IPS-11a (cell line): ENCODE measurements at regions not wholly inside any gene's neighbourhood (a gene's known extent, or its start where the extent isn't known, plus 50 kb on each side); places are given as distances from the start of the nearest gene placed in this dataset.
"Not testable (repeated sequence)": the region's sequence is repeated elsewhere in the genome, so short reads cannot be mapped to it uniquely, and the experiment has no call there.

Source experiments
- H3K4me3 ChIP-seq: one replicate; pipeline ENCODE4 v1.5.1; 2013; ENCODE audit warnings: low read depth, low read length, control low read depth

- H3K4me3 ChIP-seq = no peak overlapping the region
Measured at GRCh38 chr4:1572964-1573720, 111.0 kb downstream of the FAM53A start.

DNA sequence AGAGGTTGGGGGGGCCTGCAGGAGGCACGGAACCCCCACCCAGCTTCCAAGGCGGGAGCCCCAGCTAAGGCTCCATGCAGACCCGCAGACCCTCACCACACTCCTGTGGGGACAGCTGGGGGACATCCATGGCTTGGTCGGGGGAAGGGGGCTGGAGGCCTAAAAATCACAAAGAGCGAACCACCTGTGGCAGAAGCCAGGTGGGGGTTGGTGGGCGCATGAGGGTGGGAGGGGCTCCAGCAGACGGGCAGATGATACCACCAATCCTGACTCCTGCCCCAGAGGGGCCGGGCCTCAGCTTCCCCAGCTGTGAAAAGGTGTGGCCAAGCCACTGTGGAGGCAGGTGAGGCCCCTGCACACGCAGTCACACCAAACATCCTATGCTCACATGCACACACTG, 111.6 kb downstream of the FAM53A start:
- H3K4me3 ChIP-seq = no peak overlapping the region

DNA sequence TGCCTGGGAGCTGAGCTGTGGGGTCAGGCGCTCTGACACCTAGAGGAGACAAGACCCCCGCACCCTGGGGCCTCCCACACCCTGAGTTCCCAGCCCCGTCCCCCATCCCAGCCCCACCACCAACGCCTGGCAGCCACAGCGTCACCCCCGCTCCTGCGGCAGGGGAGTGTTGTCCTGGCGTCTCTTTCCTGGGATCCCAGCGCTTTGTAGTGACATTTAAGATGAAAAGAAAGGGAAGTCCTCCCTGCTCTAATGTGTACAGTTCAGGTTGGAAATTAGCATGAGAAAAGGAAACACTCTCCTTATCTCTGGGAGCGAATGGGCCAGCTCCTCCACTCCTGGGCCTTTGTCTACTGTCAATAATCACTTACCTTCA, 112.1 kb downstream of the FAM53A start:
- H3K4me3 ChIP-seq = no peak overlapping the region

DNA sequence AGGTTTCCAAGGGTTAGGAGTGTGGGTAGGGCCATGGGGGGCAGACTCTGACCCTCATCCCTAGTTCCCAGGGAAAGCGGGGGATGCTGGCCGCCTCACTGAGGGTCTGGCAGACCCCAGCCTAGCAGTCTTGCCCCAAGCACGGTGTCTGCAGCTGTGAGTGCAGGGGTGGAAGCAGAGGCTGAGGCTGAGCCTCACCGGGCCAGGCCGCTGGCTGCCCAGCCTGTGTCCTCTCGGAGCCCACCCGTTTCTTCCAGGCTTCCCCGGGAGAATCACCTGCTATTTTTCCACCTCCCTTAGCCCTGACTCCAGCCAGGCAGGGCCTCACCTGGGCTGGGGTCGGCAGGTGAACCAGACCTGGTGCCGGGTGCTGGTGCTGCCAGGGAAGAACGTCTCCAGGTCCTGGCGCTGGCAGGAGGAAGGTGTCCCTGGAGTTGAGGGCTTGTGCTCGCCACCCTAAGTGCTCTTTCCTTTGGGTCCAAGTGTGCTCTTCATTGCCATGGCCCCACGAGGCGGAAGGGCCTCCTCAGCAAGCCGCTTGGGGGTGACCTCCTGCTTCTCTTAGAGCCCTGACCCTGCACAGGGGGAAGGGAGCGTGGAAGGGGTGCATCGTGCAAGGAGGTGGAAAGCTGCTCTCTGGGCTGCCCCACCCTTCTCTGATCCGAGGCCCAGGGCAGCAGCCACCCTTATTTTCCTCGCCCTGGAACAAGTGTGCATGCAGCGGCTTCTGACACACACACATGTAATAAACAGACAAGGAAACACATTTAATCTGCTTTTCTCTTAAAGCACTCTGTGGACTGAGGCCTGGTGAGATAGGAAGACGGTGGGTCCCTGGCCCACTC, 112.7 kb downstream of the FAM53A start:
- no peak overlapping the region for H3K4me3 ChIP-seq

DNA sequence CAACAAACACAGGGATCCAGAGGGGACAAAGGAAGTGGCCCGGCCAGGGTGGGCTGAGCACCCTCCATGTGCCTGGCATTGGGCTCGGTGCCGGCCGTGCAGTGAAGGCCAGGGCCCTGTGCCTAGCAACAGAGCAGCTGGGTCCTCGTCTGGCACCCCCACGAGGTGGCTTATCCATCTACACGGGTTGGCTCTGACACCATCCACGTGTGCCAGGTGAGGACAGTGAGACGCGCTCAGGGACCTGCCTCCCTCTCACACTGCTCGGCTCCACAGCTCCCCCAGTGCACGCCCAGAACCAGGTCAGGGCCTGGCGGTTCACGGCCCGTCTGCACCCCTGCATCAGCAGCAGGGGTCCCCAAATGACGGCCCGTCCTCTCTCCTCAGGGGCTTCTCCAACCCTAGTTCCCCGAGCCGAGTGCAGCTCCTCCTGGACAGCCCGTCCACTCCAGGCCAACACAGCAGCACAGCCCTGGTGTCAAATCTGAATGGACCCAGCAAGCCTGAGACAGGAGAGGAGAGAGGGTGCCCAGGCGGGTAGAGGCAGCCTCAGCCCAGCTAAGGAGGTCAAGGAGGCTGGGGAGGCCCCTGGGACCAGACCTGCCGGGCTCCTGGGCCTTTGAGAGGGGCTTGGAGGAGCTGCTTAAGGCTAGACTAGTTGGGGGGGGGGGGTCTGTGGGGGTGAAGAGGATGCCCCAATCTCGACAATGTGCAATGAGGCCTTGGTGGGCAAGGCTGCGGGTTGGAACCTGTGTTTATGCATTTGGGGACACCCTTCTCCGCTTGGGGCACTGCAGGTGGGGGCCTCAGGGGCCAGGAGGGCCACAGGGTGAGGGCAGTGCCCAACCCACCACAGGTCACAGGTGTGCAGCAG, 113.6 kb downstream of the FAM53A start:
- no peak overlapping the region for H3K4me3 ChIP-seq

DNA sequence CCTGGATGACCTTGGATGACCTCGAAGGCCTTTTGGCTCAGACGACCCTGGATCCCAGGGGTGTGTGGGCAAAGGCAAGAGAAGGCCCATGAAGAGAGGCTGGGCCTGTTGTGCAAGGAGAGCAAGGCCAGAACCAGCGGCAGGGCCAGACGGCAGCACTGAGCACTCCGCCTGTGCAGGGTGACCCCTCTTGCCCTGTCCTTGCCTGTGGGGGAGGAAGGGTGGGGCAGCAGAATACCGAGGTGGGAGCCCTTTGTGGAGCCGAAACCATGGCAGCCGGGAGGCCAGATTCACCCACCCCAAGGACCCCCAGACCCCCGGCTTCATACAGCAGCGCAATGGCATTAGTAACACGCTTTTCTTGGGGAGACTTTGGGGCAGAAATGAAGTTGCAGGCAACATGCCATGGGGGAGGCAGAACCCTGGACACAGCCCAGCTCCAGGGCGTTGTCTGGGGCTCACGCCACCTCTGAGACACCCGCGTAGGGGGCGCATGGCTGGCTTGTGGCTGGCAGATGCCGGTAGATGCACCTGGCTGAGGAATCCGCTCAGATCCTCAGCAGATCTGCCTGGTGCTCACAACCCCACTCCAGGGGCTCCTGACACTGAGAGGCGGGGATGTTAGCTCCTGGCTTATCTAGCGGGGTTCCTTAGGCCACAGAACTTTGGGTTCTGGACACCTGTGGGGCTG, 114.5 kb downstream of the FAM53A start:
- H3K4me3 ChIP-seq = no peak overlapping the region

DNA sequence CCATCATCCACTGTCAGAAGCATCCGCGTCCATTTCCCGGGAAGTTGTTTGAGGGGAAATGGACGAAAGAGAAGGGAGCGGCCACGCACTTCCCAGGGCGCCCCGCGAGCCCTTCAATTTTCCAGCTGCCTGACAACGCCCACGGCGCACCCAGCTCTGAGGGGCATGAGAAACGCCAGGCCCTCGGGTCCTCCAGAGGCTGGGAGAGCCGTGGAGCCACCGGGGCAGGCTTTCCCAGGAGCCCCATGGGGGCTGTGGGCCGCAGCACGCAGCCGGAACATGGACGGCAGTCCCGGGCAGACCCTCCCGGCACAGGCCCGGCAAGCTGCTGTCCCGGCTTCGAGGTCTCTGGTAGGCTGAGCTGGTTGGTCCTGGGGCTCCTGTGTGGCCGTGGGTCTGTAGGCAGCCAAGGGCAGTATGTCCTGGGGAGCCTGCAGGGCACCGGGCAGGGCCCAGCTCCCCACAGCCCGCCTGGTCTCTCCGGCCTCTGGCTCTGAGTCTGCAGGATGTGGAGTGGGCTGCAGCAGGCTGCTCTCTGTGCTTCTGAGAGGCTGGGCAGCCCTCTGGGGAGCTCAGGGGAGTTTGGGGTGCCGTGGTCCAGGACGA, 115.2 kb downstream of the FAM53A start:
- no peak overlapping the region for H3K4me3 ChIP-seq

GRCh38 chr4:1567808-1568581, 116.1 kb downstream of the FAM53A start:
- H3K4me3 ChIP-seq = no peak overlapping the region

- no peak overlapping the region for H3K4me3 ChIP-seq
Measured at GRCh38 chr4:1567519-1567807, 116.7 kb downstream of the FAM53A start.

DNA sequence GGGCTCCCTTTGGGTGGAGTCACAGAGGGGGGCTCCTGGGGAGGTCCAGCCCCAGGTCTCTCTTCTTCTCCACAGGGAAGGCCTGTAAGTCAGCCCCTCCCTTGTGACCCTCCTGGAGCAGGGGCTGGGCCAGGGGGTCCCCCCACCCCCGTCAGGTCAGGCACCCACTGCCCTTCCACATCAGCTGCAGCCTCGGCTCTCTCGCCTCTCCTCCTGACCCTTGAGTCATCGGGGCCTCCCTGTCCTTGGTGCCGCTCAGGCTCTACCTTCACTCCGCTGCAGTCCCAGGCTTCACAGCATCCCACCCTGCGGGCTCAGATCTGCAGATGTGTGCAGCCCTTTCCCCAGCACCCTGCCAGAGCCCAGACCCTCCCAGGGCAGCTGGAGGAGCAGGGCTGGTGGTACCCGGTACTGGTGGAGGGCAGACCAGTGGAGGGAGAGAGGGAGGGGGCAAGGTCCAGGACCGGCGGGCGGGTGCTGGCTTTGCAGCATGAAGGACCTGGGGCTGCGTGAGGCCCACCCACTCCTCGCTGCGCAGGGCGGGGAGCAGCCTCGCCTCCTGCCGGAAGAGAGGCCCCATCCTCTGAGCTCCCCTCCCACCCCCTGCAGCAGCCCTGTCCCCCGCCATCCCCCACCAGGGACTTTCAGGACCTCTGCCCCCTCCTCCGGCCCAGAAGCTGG, 117.1 kb downstream of the FAM53A start:
- no peak overlapping the region for H3K4me3 ChIP-seq

- not testable (repeated sequence) for H3K4me3 ChIP-seq
Measured at GRCh38 chr4:1566301-1566837, 117.7 kb downstream of the FAM53A start.

DNA sequence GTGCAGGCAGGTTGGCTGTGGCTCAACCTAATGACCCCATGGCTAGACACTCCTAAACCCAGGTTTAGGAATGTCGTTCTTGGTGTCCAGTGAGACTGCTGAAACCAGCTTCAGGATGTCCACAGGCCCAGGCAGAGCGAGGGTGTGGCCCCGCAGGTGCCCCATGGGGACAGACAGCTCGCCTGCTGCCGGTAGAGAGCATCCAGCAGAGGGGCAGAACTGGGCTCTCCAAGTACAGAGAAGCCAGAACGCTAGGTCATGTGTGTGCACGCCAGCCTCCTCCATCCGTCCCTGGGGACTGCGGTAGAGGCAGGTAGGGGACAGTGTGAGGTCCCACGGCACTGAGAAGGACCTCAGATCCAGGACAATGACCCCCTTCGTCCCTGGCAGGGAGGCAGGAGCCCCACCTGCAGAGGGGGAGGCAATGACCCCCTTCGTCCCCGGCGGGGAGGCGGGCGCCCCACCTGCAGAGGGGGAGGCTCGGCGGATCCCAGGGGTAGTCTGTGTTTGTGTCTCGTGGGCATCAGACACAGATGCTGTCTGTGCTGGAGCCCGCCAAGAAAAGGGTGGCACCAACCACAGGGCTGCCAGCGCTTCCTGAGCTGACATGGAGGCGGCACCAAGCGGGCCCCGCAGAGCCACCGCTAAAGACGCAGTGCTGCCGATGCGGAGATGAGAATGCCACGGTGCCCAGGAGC, 118.4 kb downstream of the FAM53A start:
- H3K4me3 ChIP-seq = no peak overlapping the region

DNA sequence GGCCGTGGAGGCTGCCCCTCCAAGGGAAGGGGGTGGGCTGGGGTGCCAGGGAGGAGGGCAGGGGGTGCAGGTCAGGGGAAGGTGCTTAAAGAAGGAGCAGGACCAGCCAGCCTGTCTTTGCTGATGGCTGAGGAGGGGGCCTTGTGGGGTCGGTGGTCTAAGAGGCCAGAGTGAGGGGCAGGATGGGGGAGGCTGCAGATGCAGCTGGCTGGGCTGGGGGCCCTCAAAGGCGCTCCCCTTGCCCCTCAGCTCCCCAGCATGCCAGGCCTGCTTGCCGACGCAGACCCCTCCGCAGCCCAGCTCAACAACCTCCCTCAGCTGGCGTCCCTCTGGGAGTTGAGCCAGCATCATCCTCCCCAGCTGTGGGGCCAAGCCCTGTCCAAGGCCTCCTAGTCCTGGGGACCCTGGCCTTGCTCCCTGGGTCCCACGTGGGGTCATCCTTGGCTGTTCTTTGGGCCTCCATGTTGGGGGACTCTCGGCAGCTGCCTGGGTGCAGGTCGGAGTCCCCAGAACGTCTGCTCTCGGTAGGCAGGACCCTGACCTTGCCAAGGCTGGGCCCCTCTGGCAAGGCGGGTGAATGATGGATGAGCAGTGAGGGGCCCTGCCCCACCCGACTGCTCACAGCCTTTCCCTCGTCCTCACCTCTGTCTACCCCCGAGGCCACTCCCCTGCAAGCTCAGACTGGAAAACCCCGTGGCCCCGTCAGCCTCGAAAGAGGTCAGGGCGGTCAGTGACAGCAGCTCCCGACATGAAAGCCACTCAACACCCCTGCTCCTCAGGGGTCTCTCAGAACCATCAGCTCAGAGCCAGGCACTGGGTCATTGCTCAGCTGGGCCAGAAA, 119.4 kb downstream of the FAM53A start:
- H3K4me3 ChIP-seq = no peak overlapping the region

- no peak overlapping the region for H3K4me3 ChIP-seq
Measured at GRCh38 chr4:1563768-1564485, 120.2 kb downstream of the FAM53A start.

DNA sequence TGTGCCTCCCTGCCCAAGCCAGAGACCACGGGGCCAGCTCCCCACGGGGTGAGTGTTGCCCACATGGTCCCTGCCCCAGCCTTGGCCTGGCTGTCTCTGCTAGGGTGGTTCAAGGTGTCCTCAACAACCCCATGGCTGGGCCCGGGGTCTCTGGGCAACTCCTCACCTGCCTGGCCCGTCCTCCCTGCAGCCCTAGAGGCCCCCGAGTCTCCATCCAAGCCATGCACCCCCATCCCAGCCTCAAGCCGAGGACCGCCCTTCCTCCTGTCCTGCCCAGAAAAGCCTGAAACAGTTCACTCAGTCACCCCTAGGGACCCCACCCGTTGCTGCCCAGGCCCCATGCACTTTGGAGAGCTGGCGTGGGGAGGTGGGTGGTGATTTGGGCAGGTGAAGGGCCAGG, 120.9 kb downstream of the FAM53A start:
- no peak overlapping the region for H3K4me3 ChIP-seq

GRCh38 chr4:1562771-1563170, 121.3 kb downstream of the FAM53A start:
- no peak overlapping the region for H3K4me3 ChIP-seq

DNA sequence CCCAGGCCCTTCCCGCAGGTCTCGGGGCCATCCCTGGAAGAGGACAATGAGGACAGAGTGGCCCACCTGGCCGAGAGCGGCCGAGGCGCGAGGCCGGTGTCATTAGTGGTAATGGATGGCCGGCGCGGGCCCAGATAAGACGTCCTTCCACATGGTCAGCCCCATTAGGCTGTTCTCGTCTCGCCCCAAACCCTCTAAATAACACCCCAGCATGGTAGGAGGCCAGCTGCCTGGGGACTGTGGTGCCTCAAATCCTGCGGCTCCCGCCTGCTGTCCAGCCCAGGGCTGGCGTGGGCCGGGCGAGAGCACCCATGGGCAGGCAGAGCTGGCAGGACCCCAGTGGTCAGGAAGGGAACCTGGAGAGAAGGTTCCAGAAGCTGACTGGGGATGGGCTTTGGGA, 121.7 kb downstream of the FAM53A start:
- H3K4me3 ChIP-seq = no peak overlapping the region
